Activated CD4-positive, alpha-beta T cell treated with anti-CD3 and anti-CD28 coated beads, Interleukin-2, amount 10 ng/mL, durations not matched to agents 7 days and 5 days (primary cell): ENCODE measurements at regions not wholly inside any gene's neighbourhood (a gene's known extent, or its start where the extent isn't known, plus 50 kb on each side); places are given as distances from the start of the nearest gene placed in this dataset.

Source experiments
- CTCF ChIA-PET: fragments of 350-600 bp; sonication (Branson Sonifier 250); formaldehyde crosslinking; loops from one replicate; lab custom pipeline; 2021; ENCODE audit warnings: antibody characterized with exemption; lab: Charles Lee
- POLR2A ChIA-PET: fragments of 350-600 bp; sonication (Branson Sonifier 250); formaldehyde crosslinking; loops from one replicate; lab custom pipeline; 2021; ENCODE audit warnings: antibody characterized with exemption; lab: Charles Lee
- DNase-seq: peaks from one replicate; pipeline ENCODE4 v3.0.0-alpha.2; 2020
- H3K27ac Mint-ChIP-seq: one replicate; pipeline ENCODE4 v1.8.0; 2021; ENCODE audit warnings: mild to moderate bottlenecking, moderate library complexity, mixed read lengths
- H3K27me3 Mint-ChIP-seq: one replicate; pipeline ENCODE4 v1.8.0; 2021; ENCODE audit warnings: mixed read lengths
- H3K36me3 Mint-ChIP-seq: one replicate; pipeline ENCODE4 v1.8.0; 2021; ENCODE audit warnings: low read depth, mixed read lengths
- H3K4me1 Mint-ChIP-seq: one replicate; pipeline ENCODE4 v1.8.0; 2021; ENCODE audit warnings: mixed read lengths
- H3K4me3 Mint-ChIP-seq: one replicate; pipeline ENCODE4 v1.8.0; 2021; ENCODE audit warnings: mild to moderate bottlenecking, moderate library complexity, mixed read lengths
- H3K9me3 Mint-ChIP-seq: one replicate; pipeline ENCODE4 v1.8.0; 2021; ENCODE audit warnings: mixed read lengths

GRCh38 chr3:8825153-8825825 is 55.9 kb upstream of the OXTR start:
- Mint-ChIP-seq H3K27me3 (no peaks in the 10 kb centered on the region), H3K4me1 (no peaks in the 10 kb centered on the region), H3K9me3 (peaks cover 7% of the 10 kb centered on the region), H3K4me3 (no peak overlapping the region), H3K27ac (no peak overlapping the region), H3K36me3 (no peaks in the 10 kb centered on the region)
- ChIA-PET CTCF (no interaction called here), POLR2A (no interaction called here)
- DNase-seq = no peak

DNA sequence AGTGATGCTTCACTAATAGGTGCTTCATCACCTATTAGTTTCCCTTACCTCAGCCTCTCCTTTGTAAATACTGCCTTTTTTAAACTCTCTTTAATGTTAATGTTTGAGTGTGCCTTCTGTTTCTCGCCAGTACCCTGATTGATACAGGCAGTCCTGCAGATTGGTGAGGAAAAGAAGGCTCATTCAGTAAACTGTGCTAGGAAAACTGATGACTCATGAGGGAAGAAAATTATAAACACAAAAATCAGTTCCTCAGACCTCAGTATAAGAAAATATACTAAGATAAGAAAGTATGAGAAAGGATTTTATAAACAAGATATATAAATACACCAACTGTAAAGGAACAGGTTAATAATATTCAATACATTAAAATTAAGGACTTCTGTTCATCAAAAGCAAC is 54.8 kb upstream of the OXTR start:
- CTCF ChIA-PET = no interaction called here
- Mint-ChIP-seq H3K9me3 (peaks cover 13% of the 10 kb centered on the region), H3K36me3 (no peaks in the 10 kb centered on the region), H3K27me3 (no peaks in the 10 kb centered on the region), H3K4me3 (no peak overlapping the region), H3K4me1 (no peaks in the 10 kb centered on the region), H3K27ac (no peak overlapping the region)
- no peak for DNase-seq
- POLR2A ChIA-PET = interaction anchor here (0.6 kb wide), 1 partner anchor 186 kb away, joined by 7 read pairs; no protein-coding TSS in a partner anchor

- Mint-ChIP-seq H3K4me3 (no peak overlapping the region), H3K27ac (no peak overlapping the region), H3K27me3 (no peaks in the 10 kb centered on the region), H3K4me1 (no peaks in the 10 kb centered on the region), H3K36me3 (no peaks in the 10 kb centered on the region), H3K9me3 (peaks cover 25% of the 10 kb centered on the region)
- ChIA-PET POLR2A (no interaction called here), CTCF (no interaction called here)
- DNase-seq = no peak
Observed at GRCh38 chr3:8822141-8822540, 52.7 kb upstream of the OXTR start.
